ENCODE measurements at regions not wholly inside any gene's neighbourhood (a gene's known extent, or its start where the extent isn't known, plus 50 kb on each side); places are given as distances from the start of the nearest gene placed in this dataset.

DNA sequence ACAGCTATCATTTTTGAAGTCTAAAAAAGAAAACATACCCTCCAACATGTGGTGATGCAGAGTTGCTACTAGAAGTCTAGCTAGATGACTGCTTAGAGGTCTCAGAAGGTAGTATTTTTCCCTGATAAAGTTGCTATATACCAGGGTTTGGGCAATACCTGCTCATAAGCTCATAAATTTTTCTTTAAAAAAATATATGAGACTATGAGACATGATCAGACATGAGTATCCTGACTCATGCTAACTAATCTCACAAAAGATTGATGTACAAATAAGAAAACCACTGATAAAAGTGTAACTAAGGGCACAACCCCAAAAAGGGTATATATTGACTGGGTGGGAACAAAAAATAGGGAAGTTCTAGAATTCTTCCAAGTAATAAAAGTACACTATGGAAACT lies 740.9 kb downstream of the METTL15 start:
- TF ChIP-seq CTCF (IDR thresholded peaks at IDR 0.05; ENCODE audit: low read depth, low read length, poor library complexity, severe bottlenecking) (no peak), EZH2phosphoT487 (IDR thresholded peaks at IDR 0.05; ENCODE audit: borderline replicate concordance, low read length) (no peak)

Measured in DOHH2 (cell line).